Hematopoietic multipotent progenitor cell treated with erythropoietin and hydrocortisone succinate and interleukin-3 and kit ligand, for 8 days (in vitro differentiated cells): ENCODE measurements at regions not wholly inside any gene's neighbourhood (a gene's known extent, or its start where the extent isn't known, plus 50 kb on each side); places are given as distances from the start of the nearest gene placed in this dataset.
"Not testable (repeated sequence)": the region's sequence is repeated elsewhere in the genome, so short reads cannot be mapped to it uniquely, and the experiment has no call there.

ENCODE experiments used
- DNase-seq: peaks from one replicate; pipeline ENCODE4 v3.0.0-alpha.2; 2015

DNA sequence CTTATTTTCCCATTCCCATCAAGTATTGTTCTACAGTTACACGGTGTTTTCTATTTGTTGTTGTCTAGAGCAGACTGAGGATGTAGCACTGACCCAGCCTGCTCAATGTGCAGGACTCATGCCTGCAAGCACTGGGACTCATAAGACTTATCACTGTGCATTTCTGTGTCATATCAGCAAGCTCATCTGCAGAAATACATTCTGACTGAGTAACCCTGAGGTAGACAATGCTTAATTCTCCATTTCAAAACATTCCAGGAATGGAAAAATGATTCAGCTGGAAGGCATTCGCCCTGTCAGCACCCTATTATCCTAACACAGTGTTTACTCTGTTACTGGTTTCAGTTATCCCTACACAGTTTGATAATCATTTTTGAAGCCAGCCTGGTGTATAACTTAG, 2506.4 kb downstream of the PCDH9 start:
- no peak for DNase-seq

- no peak for DNase-seq
Observed at GRCh38 chr13:64718116-64718515, 2512.0 kb downstream of the PCDH9 start.

DNA sequence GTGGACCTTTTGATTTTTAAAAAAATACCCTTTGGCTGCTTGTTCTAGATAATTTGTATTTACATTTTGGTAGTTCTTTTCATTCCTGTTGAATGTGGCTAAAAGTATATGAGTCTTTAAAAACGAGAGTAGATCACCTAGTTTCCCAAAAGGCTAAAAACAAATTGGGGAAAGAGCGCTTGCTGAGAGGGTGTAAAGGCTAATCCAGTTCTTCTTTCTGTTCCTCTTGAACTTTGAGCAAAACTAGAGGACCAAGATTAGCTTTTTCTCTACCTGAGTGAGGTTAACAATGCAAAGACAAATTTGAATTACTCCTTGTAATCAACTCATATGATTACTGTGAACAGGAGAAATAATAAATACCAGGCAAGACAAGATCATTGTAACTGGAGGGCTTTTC, 2513.2 kb downstream of the PCDH9 start:
- DNase-seq = no peak

GRCh38 chr13:64709079-64709478, 2521.1 kb downstream of the PCDH9 start:
- DNase-seq = no peak

GRCh38 chr13:64704121-64704649, 2526.0 kb downstream of the PCDH9 start:
- DNase-seq = no peak

DNA sequence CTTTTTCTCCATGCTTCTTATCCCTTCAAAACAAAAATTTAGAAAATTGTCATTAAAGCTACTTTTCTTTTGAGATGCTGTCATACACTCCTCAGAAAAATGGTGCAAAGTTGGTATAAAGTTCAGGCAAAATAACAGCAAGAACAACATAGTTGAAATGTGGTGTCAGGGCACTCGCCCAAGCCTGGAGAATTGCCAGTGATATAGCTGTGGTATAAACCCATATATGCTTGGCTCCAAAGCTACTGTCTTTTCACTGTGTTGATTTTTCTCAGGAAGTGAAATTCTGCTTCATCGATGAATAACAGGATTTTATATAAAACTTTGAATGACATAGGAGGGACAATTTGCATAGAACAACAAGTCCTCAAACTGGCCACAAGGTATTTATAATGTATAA, 2532.9 kb downstream of the PCDH9 start:
- DNase-seq = no peak

DNA sequence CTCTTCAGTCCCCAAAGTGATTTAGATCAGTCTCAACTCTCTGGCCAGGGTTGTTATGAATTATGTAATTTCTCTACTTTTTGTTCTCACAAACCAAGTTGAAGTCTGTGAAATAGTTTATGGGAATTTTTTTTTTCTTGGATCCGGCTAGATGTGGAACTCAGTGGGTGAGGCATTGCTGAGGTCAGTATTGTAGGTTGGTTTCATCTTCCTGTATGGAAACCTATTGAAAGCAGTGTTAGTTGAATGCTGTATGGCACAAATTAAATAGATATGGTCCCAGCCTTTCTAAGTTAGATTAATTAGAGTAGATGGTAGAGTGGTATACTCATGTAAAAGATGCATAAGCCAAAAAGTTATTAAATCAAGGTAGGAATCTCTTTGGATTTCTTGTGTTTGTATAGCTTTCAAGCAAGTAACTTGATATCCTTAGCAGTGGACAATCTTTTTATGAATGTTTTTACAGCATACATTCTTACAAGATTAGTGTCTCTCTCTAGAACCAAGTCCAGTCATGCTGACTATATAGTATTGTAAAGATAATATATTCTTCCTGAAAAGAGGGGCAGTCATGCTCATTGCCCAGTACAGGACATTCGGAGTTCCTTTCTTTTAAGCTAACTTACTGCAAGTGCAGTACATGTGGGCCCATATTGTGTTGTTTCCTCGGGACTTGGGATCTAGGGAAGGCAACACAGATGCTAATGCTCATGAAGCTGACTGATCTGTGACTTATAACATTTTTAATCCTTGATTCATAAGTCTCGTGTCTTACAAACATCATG, 2541.1 kb downstream of the PCDH9 start:
- no peak for DNase-seq

- not testable (repeated sequence) for DNase-seq
Observed at GRCh38 chr13:64686536-64686935, 2543.6 kb downstream of the PCDH9 start.

DNA sequence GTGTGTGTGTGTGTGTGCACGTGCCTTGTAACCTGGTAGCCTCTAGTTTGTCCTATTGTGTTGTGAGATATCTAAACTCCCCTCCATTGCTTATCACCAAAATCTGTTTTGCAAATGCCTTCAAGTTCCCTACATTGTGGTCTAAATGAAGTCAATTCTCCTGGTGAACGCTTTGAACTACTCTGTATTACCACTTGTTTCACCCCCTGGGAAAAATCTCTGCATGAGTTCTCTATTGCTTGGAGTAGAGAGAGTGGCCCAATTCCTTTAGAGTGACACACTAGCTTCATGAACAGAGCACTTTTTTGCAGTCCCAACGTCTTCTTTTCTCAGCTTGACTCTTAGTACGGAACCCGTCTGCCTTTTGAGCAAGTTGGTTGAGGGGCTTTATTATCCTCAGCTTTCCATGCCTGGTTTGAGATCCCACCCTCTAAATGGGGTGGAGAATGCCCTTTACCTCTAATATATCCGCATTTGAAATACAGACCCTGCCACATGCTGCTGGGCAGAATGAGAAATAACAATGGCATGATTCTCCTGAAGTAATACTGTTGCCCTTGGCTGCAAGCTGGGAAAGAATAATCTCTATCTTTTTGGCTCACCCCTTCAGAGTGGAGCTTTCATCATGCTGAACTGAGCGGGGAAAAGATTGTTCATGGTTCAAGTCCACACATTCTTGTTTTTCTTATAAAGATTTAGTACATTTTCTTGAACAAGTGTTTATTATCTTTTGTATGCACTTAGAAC, 2545.3 kb downstream of the PCDH9 start:
- no peak for DNase-seq

GRCh38 chr13:64684108-64684507, 2546.0 kb downstream of the PCDH9 start:
- no peak for DNase-seq

DNA sequence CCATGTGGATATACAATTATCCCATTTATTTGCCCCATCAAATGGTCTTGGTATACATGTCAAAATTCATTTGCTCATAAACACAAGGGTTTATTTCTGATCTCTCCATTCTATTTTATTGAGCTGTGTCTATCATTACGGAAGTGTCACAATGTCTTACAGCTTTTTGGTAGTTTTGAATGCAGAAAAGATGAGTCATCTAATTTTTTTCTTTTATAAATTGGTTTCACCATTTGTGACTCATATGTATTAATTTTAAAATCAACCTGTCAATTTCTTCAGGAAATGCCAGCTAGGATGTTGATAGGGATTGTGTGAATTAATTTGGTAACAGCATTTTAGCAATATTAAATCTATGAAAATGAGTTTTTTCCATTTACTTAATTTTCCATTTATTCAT, 2549.4 kb downstream of the PCDH9 start:
- DNase-seq = no peak

- DNase-seq = no peak
Observed at GRCh38 chr13:64675255-64675892, 2554.8 kb downstream of the PCDH9 start.

DNA sequence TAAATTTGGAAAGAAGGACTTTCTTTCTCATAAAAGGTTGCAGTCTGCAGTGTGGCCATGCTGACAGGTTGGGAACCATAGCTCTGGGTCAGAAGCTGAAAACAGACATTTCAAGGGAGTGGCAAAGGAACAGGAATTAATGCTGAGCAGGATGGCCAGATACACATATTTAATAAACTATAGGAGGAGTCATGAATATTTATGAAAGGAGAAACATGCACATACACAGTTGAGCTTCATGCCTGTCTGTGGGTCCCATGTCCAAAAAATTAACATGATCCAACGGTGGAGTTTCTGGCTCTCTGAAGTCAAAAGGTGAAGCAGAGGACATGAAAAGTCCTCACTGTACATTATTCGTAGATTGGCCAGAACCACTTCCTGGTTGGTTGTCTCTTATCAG, 2556.0 kb downstream of the PCDH9 start:
- DNase-seq = no peak

GRCh38 chr13:64672751-64673150, 2557.4 kb downstream of the PCDH9 start:
- no peak for DNase-seq

DNA sequence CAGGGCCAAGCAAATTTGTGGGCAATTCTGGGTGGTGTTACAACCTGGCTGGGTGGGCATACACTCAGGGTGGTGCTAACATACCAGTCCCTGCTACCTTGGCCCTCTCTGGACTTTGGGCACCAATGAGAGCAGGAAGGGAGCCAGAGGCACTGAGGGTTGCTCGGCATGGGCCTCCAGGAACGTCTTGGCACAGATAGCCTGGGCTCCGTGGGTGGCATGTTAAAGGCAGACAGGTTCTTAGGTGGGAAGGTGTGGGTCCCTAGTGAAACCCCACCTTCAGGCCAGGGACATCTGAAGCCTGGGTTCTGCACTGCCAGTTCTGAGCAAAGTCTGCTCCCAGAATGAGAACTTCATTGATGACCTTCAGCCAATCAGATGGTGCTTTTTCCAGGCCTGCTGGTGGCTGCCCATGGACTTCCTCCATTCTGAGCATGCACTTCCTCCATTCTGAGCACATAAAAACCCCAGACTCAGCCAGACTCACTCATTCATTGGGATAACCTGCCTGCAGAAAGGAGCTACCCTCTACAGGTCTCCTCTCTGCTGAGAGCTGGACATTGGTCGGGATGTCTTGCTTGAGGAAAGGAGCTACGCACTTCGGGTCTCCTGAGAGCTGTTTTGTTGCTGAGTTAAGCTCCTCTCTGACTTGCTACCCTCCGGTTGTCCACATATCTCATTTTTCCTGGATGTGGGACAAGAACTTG, 2567.1 kb downstream of the PCDH9 start:
- no peak for DNase-seq

DNA sequence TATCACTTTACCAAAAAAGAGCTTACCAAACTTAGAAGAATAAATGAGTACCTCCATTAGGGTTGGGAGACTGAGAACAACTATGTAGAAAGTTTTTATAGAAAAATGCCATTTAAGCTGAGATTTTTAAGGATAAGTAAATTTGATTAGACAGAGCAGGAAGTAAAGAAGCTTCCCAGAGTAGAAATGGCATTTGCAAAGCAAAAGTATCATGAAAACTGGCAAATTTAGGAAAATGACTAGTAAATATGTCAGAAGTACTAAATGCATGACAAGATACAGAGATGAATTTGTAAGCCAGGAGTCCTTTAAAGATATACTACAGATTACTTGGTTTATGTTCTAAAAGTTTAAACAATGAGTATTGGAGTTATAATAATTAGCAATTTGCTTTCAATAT, 2581.8 kb downstream of the PCDH9 start:
- DNase-seq = no peak

DNA sequence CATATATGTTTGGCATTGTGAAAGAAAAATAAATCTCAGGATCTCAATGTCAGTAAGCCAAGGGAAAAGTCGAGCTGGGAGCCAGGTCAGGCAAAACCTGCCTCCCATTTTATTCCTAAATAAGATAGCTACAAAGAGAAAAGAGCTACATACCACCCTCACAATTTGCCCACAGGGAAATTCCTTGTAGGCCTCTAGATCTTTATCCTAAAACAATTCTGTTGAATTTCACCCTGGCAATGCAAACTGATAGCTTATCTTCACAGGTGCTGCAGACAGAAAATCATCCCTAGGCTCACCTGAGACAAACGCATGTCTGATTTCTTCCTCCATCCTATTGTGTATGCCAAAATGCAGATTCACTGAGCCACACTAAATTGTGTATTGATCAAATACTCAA, 2587.1 kb downstream of the PCDH9 start:
- no peak for DNase-seq

- no peak for DNase-seq
Observed at GRCh38 chr13:64640002-64640401, 2590.1 kb downstream of the PCDH9 start.

DNA sequence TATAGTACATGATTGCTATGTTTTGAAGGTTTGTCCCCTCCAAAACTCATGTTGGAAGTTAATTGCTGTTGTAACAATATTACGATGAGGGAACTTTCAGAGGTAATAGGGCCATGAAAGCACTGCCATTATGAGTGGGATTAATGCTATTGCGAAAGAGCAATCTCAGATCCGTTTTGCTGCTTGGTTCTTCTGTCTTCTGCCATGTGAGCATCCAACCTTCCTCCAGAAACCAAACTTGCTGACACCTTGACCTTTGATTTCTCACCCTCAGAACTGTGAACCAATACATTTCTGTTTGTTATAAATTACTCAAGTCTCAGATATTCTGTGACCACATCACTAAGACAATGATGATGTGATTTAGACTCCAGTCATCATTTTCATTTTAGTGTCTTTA, 2590.9 kb downstream of the PCDH9 start:
- no peak for DNase-seq

- DNase-seq = no peak
Observed at GRCh38 chr13:64633948-64634347, 2596.2 kb downstream of the PCDH9 start.

DNA sequence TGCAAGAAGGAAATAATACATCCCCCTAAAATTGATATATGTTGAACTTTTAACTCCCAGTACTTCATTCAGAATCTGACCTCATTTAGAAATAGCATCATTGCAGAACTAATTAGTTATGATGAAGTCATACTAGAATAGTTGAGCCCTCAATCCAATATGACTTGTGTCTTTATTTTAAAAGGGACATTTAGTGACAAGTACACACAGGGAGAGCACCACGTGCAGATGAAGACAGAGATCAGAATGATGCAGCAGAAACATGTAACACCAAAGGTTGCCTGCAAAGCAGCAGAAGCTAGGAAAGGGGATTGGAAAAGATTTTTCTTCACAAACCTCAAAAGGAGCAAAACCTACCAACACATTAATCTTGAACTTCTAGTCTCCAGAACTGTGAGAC, 2602.5 kb downstream of the PCDH9 start:
- DNase-seq = no peak

DNA sequence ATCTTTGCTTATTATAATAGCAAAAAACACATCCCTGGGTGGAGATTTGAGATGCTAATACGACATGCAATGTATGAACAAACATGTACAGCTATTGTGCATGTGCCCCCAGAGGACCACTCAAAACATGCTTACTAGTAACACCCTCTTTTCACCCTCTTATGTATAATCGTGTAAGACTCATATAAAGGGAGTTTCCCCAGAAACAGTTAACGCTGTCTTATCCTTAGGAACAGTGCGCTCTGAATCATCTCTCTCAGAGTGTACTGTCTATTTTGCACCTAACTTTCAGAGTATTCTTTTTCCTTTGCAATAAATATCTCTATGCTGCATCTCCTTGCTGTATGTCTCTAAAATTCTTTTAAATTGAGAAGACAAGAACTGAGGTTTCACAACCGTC, 2604.0 kb downstream of the PCDH9 start:
- DNase-seq = no peak

DNA sequence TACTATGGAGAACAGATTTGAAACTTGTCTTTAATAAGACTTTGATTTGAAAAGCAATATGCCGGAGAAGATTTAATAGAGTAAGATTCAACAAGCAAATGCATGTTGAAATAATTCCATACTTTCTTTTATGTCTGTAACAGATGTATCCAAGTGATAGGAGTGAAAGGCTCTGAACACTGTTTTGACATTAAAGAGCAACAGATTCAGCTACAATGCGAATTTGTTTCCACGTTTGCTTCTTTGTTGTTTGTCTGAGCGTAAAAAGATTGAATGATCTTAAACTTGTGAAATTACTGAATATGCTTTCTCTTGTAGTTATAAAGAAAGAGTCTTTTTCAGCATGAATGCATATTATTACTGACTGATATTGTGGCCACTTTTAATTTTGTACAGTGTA, 2612.9 kb downstream of the PCDH9 start:
- DNase-seq = no peak
